ENCODE measurements at regions not wholly inside any gene's neighbourhood (a gene's known extent, or its start where the extent isn't known, plus 50 kb on each side); places are given as distances from the start of the nearest gene placed in this dataset.

- no CpG with 5 or more reads among the region's 1 CpG for WGBS, 2 experiments (ENCODE audit: extremely low coverage in 2 of 2, insufficient read length in 1 of 2)
- no TSS peak for BruUV-seq (replicated peaks)
- H3K14ac ChIP-seq (replicated peaks; ENCODE audit: low read depth, low read length), result no peak overlapping the region
Observed at GRCh38 chr1:177611402-177611801, 358.5 kb downstream of the SEC16B start.

More at GRCh38 chr1:177611402-177611801, 358.5 kb downstream of the SEC16B start:
- Histone ChIP-seq H3K23ac (ENCODE audit: low read depth, low read length) (no peak overlapping the region), H3K4me3 (ENCODE audit: insufficient read depth, low read depth, low read length) (no peak overlapping the region), H3K27me3 (ENCODE audit: control insufficient read depth, insufficient read depth, low read length) (no peaks in the 10 kb centered on the region), H4K20me1 (ENCODE audit: insufficient read depth, low read length) (no peaks in the 10 kb centered on the region), H3K4me2 (ENCODE audit: low read depth, low read length) (no peak overlapping the region), H3K56ac (ENCODE audit: extremely low read depth, insufficient read depth, low read length) (no peak overlapping the region), H3K27ac (ENCODE audit: insufficient read depth, low read length) (no peak overlapping the region), H3K4me1 (ENCODE audit: control insufficient read depth, insufficient read depth, low read length) (no peaks in the 10 kb centered on the region), H2BK5ac (ENCODE audit: low read depth, low read length, poor library complexity, severe bottlenecking) (no peak overlapping the region), H3K9me3 (ENCODE audit: control insufficient read depth, insufficient read depth, low read length) (no peaks in the 10 kb centered on the region), H2AFZ (replicated peaks; ENCODE audit: low read length, poor library complexity) (no peak overlapping the region), H3K9ac (ENCODE audit: low read depth, low read length) (no peak overlapping the region), H2BK20ac (ENCODE audit: low read depth, low read length) (no peak overlapping the region), H3K79me1 (ENCODE audit: low read depth in 1 of 2, low read length in 2 of 2) (no peaks in the 10 kb centered on the region), H2AK9ac (replicated peaks; ENCODE audit: low read depth, low read length, poor library complexity) (no peak overlapping the region), H4K91ac (ENCODE audit: insufficient read depth, low read depth, low read length) (no peak overlapping the region), H3K9me1 (ENCODE audit: insufficient read depth, low read length) (no peaks in the 10 kb centered on the region), H4K5ac (ENCODE audit: low read depth, low read length) (no peak overlapping the region), H4K8ac (ENCODE audit: low read depth in 2 of 2, low read length in 2 of 2) (no peak overlapping the region), H3K4ac (ENCODE audit: low read depth, low read length) (no peak overlapping the region), H3K36me3 (ENCODE audit: control insufficient read depth, insufficient read depth, low read length) (no peaks in the 10 kb centered on the region), H2AK5ac (ENCODE audit: low read depth, low read length) (no peak overlapping the region), H2BK15ac (ENCODE audit: low read depth, low read length) (no peak overlapping the region), H3K18ac (ENCODE audit: low read depth, low read length) (no peak overlapping the region), H2BK120ac (ENCODE audit: low read depth, low read length) (no peak overlapping the region)
- ChIA-PET CTCF (no interaction called here), POLR2A (ENCODE audit: unreplicated experiment) (no interaction called here)
- TF ChIP-seq USF2 (IDR thresholded peaks at IDR 0.05; ENCODE audit: low read depth, low read length), result no peak
- no peak for TF ChIP-seq RCOR1 (IDR thresholded peaks at IDR 0.05; ENCODE audit: insufficient replicate concordance, low read length)
- no peak for TF ChIP-seq CEBPB (IDR thresholded peaks at IDR 0.05; ENCODE audit: low read depth, low read length)
- TF ChIP-seq RFX5 (IDR thresholded peaks at IDR 0.05; ENCODE audit: low read depth, low read length), result no peak
- TF ChIP-seq CHD1 (IDR thresholded peaks at IDR 0.05; ENCODE audit: low read depth, low read length), result no peak
- TF ChIP-seq FOS (IDR thresholded peaks at IDR 0.05; ENCODE audit: low read depth, low read length), result no peak
- no peak for TF ChIP-seq RAD21 (IDR thresholded peaks at IDR 0.05; ENCODE audit: low read length)
- TF ChIP-seq POLR2A (IDR thresholded peaks at IDR 0.05; ENCODE audit: low read depth, low read length), result no peak
- no peak for TF ChIP-seq BHLHE40 (IDR thresholded peaks at IDR 0.05; ENCODE audit: low read depth, low read length)
- no peak for TF ChIP-seq MAFK (IDR thresholded peaks at IDR 0.05; ENCODE audit: low read depth, low read length)
- TF ChIP-seq CTCF (conservative IDR thresholded peaks at IDR 0.05; ENCODE audit: low read depth, low read length), result no peak
- TF ChIP-seq MAZ (IDR thresholded peaks at IDR 0.05; ENCODE audit: borderline replicate concordance, low read depth, low read length), result no peak
- TF ChIP-seq MXI1 (IDR thresholded peaks at IDR 0.05; ENCODE audit: borderline replicate concordance, low read depth, low read length), result no peak
- no peak for TF ChIP-seq SMC3 (IDR thresholded peaks at IDR 0.05; ENCODE audit: low read depth, low read length)
- no peak for TF ChIP-seq ELK1 (IDR thresholded peaks at IDR 0.05; ENCODE audit: borderline replicate concordance, low read depth, low read length)
- TF ChIP-seq NFE2L2 (IDR thresholded peaks at IDR 0.05; ENCODE audit: low read depth, low read length), result no peak
- intact Hi-C loops (cut with micrococcal nuclease), result no loop called here
- no peak for ATAC-seq (ENCODE audit: low read depth)
- in situ Hi-C loops (cut with MboI; ENCODE audit: low sequenced_read_pairs), result no loop called here
- dilution Hi-C loops (cut with HindIII; ENCODE audit: low sequenced_read_pairs, unreplicated experiment), result no loop called here
- DNase-seq, result no peak
